ENCODE measurements at regions not wholly inside any gene's neighbourhood (a gene's known extent, or its start where the extent isn't known, plus 50 kb on each side); places are given as distances from the start of the nearest gene placed in this dataset.

GRCh38 chr11:131253142-131253655 lies 117.2 kb upstream of the NTM start:
- Histone ChIP-seq H3K9me1 (ENCODE audit: control insufficient read depth, insufficient read depth, low read length) (no peaks in the 10 kb centered on the region), H3K27ac (ENCODE audit: extremely low read depth, low read depth, low read length) (no peak overlapping the region), H3K79me2 (ENCODE audit: control insufficient read depth, insufficient read depth, low read length) (no peaks in the 10 kb centered on the region), H3K9ac (ENCODE audit: insufficient read depth in 1 of 2, low read depth in 2 of 2, low read length in 2 of 2) (no peak overlapping the region), H3K4me3 (no peak overlapping the region), H3K4me2 (ENCODE audit: insufficient read depth, low read length) (no peak overlapping the region), H4K20me1 (replicated peaks; ENCODE audit: control insufficient read depth, insufficient read depth, low read length) (no peaks in the 10 kb centered on the region), H3K9me3 (replicated peaks; ENCODE audit: control insufficient read depth, insufficient read depth, low read depth, low read length) (no peaks in the 10 kb centered on the region), H3K36me3 (ENCODE audit: control insufficient read depth, insufficient read depth, low read length) (no peaks in the 10 kb centered on the region), H3K4me1 (replicated peaks in 1 of 2; ENCODE audit: control insufficient read depth in 2 of 2, insufficient read depth in 2 of 2, low read length in 2 of 2) (no peaks in the 10 kb centered on the region), H2AFZ (ENCODE audit: low read depth, low read length) (no peak overlapping the region), H3K27me3 (ENCODE audit: control insufficient read depth in 2 of 2, insufficient read depth in 2 of 2, low read length in 2 of 2) (no peaks in the 10 kb centered on the region)
- FAIRE-seq (no peak), DNase-seq (ENCODE audit: extremely low read depth in 1 of 4, low spot score in 3 of 4) (no peak), ATAC-seq (no peak)
- no peak for TF ChIP-seq ZNF778 (CRISPR knock-in tag; IDR thresholded peaks at IDR 0.05)
- no peak for TF ChIP-seq SMC3 (conservative IDR thresholded peaks at IDR 0.05; ENCODE audit: insufficient read depth, low read depth, low read length)
- no peak for TF ChIP-seq NR4A1 (CRISPR knock-in tag; IDR thresholded peaks at IDR 0.05)
- no peak for TF ChIP-seq NR4A1 (tag; IDR thresholded peaks at IDR 0.05)
- TF ChIP-seq, protein P1, sequence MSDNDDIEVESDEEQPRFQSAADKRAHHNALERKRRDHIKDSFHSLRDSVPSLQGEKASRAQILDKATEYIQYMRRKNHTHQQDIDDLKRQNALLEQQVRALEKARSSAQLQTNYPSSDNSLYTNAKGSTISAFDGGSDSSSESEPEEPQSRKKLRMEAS (CRISPR knock-in tag; IDR thresholded peaks at IDR 0.05): no peak
- no peak for TF ChIP-seq FOS (IDR thresholded peaks at IDR 0.05; ENCODE audit: extremely low read depth, insufficient read length)
- ChIA-PET CTCF (ENCODE audit: low intra/inter-chr PET ratio) (no interaction called here), POLR2A (interaction anchor here (0.8 kb wide), 1 partner anchor 1343 kb away, joined by 5 read pairs; no protein-coding TSS in a partner anchor)
- intact Hi-C loops (cut with micrococcal nuclease): no loop called here
- in situ Hi-C loops (cut with MboI): no loop called here
- WGBS (ENCODE audit: insufficient coverage, low coverage, missing lambda C conversion rate): 0% methylated on average over 5 of the region's 5 CpGs
- BruUV-seq (replicated peaks): no TSS peak

DNA sequence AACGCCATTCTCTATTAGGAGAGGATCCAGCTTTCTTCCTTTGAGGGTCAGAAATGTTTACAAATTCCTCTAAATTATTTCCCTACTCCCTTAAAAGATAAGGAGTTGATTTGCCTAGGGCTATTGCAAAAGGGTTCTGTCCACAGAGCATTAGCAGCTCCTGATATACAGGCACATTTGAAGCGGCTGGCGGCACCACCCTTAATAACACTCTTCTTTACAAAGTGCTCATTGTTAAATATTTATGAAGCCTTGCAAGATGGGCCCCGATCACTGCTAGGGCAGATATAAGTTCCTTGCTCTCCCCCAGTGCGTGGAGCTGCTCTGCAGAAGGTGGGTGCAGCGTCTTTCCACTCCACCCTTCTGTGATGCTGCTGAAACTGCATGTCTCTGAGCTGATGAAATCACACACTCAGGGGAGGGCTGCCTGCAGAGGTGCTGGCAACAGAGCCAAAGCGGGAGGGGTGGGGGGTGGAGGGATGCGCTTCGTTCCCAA lies 116.7 kb upstream of the NTM start:
- Histone ChIP-seq H3K9me3 (replicated peaks; ENCODE audit: control insufficient read depth, insufficient read depth, low read depth, low read length) (no peaks in the 10 kb centered on the region), H3K4me3 (no peak overlapping the region), H3K27me3 (ENCODE audit: control insufficient read depth in 2 of 2, insufficient read depth in 2 of 2, low read length in 2 of 2) (no peaks in the 10 kb centered on the region), H3K4me2 (ENCODE audit: insufficient read depth, low read length) (no peak overlapping the region), H3K79me2 (ENCODE audit: control insufficient read depth, insufficient read depth, low read length) (no peaks in the 10 kb centered on the region), H3K9me1 (ENCODE audit: control insufficient read depth, insufficient read depth, low read length) (no peaks in the 10 kb centered on the region), H3K27ac (ENCODE audit: extremely low read depth, low read depth, low read length) (no peak overlapping the region), H3K36me3 (ENCODE audit: control insufficient read depth, insufficient read depth, low read length) (no peaks in the 10 kb centered on the region), H3K4me1 (replicated peaks in 1 of 2; ENCODE audit: control insufficient read depth in 2 of 2, insufficient read depth in 2 of 2, low read length in 2 of 2) (no peaks in the 10 kb centered on the region), H2AFZ (ENCODE audit: low read depth, low read length) (no peak overlapping the region), H3K9ac (ENCODE audit: insufficient read depth in 1 of 2, low read depth in 2 of 2, low read length in 2 of 2) (no peak overlapping the region), H4K20me1 (replicated peaks; ENCODE audit: control insufficient read depth, insufficient read depth, low read length) (no peaks in the 10 kb centered on the region)
- ChIA-PET CTCF (ENCODE audit: low intra/inter-chr PET ratio) (no interaction called here), POLR2A (interaction anchor here (0.8 kb wide), 1 partner anchor 1344 kb away, joined by 5 read pairs; no protein-coding TSS in a partner anchor)
- intact Hi-C loops (cut with micrococcal nuclease): no loop called here
- DNase-seq (ENCODE audit: extremely low read depth in 1 of 4, low spot score in 3 of 4) (no peak), FAIRE-seq (no peak), ATAC-seq (no peak)
- WGBS (ENCODE audit: insufficient coverage, low coverage, missing lambda C conversion rate): 2% methylated on average over 9 of the region's 9 CpGs
- no TSS peak for BruUV-seq (replicated peaks)
- in situ Hi-C loops (cut with MboI): no loop called here
- no peak for TF ChIP-seq THRAP3 (IDR thresholded peaks at IDR 0.05; ENCODE audit: borderline replicate concordance)
- TF ChIP-seq SRF (CRISPR knock-in tag; IDR thresholded peaks at IDR 0.05): no peak
- TF ChIP-seq KHSRP (IDR thresholded peaks at IDR 0.05): no peak
- no peak for TF ChIP-seq TCF3 (CRISPR knock-in tag; IDR thresholded peaks at IDR 0.05)
- TF ChIP-seq, protein P2, sequence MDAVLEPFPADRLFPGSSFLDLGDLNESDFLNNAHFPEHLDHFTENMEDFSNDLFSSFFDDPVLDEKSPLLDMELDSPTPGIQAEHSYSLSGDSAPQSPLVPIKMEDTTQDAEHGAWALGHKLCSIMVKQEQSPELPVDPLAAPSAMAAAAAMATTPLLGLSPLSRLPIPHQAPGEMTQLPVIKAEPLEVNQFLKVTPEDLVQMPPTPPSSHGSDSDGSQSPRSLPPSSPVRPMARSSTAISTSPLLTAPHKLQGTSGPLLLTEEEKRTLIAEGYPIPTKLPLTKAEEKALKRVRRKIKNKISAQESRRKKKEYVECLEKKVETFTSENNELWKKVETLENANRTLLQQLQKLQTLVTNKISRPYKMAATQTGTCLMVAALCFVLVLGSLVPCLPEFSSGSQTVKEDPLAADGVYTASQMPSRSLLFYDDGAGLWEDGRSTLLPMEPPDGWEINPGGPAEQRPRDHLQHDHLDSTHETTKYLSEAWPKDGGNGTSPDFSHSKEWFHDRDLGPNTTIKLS (IDR thresholded peaks at IDR 0.05; ENCODE audit: borderline replicate concordance, low read depth): no peak
- no peak for TF ChIP-seq ZC3H11A (IDR thresholded peaks at IDR 0.05; ENCODE audit: low read depth, low read length)
- no peak for TF ChIP-seq BRD4 (IDR thresholded peaks at IDR 0.05)
- no peak for TF ChIP-seq FOXM1 (IDR thresholded peaks at IDR 0.05; ENCODE audit: low read depth)
- no peak for TF ChIP-seq FOXM1 (CRISPR knock-in tag; IDR thresholded peaks at IDR 0.05; ENCODE audit: low read depth)
- TF ChIP-seq CBX8 (IDR thresholded peaks at IDR 0.05; ENCODE audit: borderline replicate concordance, extremely low read depth, low read depth, low read length, poor library complexity, severe bottlenecking): no peak

Measured in K562 (cell line).